ENCODE measurements at regions not wholly inside any gene's neighbourhood (a gene's known extent, or its start where the extent isn't known, plus 50 kb on each side); places are given as distances from the start of the nearest gene placed in this dataset.

DNA sequence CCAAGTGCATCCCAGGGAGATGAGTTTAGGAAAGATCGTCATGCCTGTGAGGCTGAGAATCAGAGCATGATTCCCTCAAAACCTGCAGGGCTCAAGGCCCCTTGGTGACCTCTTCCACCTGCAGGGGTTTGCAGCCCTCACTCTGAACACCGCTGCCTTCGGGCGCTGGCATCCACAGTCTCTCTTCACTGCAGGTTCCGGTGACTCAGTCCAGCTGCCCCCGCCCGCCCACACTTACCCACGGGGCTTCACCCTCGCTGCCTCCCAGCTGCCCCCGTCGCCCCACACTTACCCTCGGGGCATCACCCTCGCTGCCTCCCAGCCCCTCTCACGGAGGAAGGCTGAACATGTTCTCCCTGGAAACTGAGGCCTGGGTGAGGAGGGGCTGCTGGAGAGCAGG, 277.1 kb downstream of the XXYLT1 start:
- TF ChIP-seq, protein P1, sequence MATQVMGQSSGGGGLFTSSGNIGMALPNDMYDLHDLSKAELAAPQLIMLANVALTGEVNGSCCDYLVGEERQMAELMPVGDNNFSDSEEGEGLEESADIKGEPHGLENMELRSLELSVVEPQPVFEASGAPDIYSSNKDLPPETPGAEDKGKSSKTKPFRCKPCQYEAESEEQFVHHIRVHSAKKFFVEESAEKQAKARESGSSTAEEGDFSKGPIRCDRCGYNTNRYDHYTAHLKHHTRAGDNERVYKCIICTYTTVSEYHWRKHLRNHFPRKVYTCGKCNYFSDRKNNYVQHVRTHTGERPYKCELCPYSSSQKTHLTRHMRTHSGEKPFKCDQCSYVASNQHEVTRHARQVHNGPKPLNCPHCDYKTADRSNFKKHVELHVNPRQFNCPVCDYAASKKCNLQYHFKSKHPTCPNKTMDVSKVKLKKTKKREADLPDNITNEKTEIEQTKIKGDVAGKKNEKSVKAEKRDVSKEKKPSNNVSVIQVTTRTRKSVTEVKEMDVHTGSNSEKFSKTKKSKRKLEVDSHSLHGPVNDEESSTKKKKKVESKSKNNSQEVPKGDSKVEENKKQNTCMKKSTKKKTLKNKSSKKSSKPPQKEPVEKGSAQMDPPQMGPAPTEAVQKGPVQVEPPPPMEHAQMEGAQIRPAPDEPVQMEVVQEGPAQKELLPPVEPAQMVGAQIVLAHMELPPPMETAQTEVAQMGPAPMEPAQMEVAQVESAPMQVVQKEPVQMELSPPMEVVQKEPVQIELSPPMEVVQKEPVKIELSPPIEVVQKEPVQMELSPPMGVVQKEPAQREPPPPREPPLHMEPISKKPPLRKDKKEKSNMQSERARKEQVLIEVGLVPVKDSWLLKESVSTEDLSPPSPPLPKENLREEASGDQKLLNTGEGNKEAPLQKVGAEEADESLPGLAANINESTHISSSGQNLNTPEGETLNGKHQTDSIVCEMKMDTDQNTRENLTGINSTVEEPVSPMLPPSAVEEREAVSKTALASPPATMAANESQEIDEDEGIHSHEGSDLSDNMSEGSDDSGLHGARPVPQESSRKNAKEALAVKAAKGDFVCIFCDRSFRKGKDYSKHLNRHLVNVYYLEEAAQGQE (IDR thresholded peaks at IDR 0.05; ENCODE audit: borderline replicate concordance) = no peak
- TF ChIP-seq, protein P2, sequence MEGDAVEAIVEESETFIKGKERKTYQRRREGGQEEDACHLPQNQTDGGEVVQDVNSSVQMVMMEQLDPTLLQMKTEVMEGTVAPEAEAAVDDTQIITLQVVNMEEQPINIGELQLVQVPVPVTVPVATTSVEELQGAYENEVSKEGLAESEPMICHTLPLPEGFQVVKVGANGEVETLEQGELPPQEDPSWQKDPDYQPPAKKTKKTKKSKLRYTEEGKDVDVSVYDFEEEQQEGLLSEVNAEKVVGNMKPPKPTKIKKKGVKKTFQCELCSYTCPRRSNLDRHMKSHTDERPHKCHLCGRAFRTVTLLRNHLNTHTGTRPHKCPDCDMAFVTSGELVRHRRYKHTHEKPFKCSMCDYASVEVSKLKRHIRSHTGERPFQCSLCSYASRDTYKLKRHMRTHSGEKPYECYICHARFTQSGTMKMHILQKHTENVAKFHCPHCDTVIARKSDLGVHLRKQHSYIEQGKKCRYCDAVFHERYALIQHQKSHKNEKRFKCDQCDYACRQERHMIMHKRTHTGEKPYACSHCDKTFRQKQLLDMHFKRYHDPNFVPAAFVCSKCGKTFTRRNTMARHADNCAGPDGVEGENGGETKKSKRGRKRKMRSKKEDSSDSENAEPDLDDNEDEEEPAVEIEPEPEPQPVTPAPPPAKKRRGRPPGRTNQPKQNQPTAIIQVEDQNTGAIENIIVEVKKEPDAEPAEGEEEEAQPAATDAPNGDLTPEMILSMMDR (IDR thresholded peaks at IDR 0.05; ENCODE audit: poor library complexity, severe bottlenecking) = no peak
